GM12892 (cell line): ENCODE measurements at regions not wholly inside any gene's neighbourhood (a gene's known extent, or its start where the extent isn't known, plus 50 kb on each side); places are given as distances from the start of the nearest gene placed in this dataset.

ENCODE experiments used
- POLR2A ChIP-seq: IDR thresholded peaks from 2 replicates; pipeline ENCODE4 v1.6.1; 2011; ENCODE audit warnings: low read depth, low read length, control low read depth
- POLR2AphosphoS5 ChIP-seq: IDR thresholded peaks from 2 replicates; pipeline ENCODE4 v1.6.1; 2011; ENCODE audit warnings: low read depth, low read length, control low read depth
- TAF1 ChIP-seq: IDR thresholded peaks from 2 replicates; pipeline ENCODE4 v1.6.1; 2011; ENCODE audit warnings: low read depth, mild to moderate bottlenecking, control low read depth, low read length, borderline replicate concordance

DNA sequence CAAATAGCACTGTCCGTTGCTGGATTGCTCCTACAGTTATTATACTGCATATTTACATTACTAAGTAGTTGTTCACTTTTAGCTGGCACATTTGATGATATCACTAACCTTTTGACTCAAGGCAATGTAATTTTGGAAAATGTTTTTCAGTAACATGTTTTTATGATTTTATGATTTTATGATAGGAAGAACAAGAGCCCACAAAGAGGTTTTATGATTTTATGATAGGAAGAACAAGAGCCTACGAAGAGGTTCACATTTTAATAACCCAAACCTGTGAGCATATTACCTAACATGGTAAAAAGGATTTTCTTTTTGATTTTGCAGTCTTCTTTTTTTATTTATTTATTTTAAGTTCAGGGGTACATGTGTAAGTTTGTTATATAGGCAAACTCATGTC lies 172.3 kb upstream of the TPM1 start:
- no peak for TF ChIP-seq POLR2A
- no peak for TF ChIP-seq POLR2AphosphoS5
- TF ChIP-seq TAF1: no peak
